ENCODE measurements at regions not wholly inside any gene's neighbourhood (a gene's known extent, or its start where the extent isn't known, plus 50 kb on each side); places are given as distances from the start of the nearest gene placed in this dataset.

DNA sequence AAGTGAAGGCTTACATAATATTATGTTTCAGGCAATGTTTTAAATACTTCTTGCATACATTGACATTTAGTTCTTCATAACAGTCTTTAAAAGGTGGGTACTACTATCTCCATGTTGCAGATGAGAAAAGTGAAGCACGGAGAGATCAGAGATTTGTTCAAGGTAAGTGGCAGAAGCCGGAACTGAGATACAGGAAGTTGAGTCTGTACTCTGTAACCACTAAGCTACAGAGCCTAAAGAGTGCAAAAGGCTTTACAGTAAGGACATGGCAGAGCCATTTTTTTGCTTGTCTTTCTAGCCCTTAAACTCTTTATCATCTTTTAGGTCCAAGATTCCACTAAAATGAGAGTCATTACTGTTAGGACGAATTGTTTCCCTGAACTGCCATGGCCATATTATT, 186.5 kb upstream of the PEX5L start:
- Histone ChIP-seq H2AFZ (no peak overlapping the region), H3K27ac (ENCODE audit: low read depth) (no peak overlapping the region), H3F3A (replicated peaks; ENCODE audit: low read depth) (no peaks in the 10 kb centered on the region), H3K4me3 (no peak overlapping the region), H3K36me3 (ENCODE audit: insufficient read depth) (peaks cover 6% of the 10 kb centered on the region; the same call in 1 of the 2 replicates), H3K4me2 (no peak overlapping the region), H3K9me2 (ENCODE audit: insufficient read depth) (peaks cover 5% of the 10 kb centered on the region; the same call in 1 of the 2 replicates), H3K79me2 (replicated peaks; ENCODE audit: insufficient read depth) (no peaks in the 10 kb centered on the region), H3K27me3 (ENCODE audit: insufficient read depth) (no peaks in the 10 kb centered on the region), H4K20me1 (replicated peaks; ENCODE audit: insufficient read depth) (no peaks in the 10 kb centered on the region), H3K4me1 (ENCODE audit: insufficient read depth) (no peaks in the 10 kb centered on the region)
- Mint-ChIP-seq H3K4me3 (no peak overlapping the region), H3K9me3 (peaks cover 33% of the 10 kb centered on the region), H3K27me3 (ENCODE audit: insufficient read depth, low read depth, poor library complexity) (peaks cover 6% of the 10 kb centered on the region), H3K27ac (no peak overlapping the region), H3K36me3 (ENCODE audit: low read depth) (peaks cover 19% of the 10 kb centered on the region), H3K4me1 (no peaks in the 10 kb centered on the region)
- TF ChIP-seq, protein P1, sequence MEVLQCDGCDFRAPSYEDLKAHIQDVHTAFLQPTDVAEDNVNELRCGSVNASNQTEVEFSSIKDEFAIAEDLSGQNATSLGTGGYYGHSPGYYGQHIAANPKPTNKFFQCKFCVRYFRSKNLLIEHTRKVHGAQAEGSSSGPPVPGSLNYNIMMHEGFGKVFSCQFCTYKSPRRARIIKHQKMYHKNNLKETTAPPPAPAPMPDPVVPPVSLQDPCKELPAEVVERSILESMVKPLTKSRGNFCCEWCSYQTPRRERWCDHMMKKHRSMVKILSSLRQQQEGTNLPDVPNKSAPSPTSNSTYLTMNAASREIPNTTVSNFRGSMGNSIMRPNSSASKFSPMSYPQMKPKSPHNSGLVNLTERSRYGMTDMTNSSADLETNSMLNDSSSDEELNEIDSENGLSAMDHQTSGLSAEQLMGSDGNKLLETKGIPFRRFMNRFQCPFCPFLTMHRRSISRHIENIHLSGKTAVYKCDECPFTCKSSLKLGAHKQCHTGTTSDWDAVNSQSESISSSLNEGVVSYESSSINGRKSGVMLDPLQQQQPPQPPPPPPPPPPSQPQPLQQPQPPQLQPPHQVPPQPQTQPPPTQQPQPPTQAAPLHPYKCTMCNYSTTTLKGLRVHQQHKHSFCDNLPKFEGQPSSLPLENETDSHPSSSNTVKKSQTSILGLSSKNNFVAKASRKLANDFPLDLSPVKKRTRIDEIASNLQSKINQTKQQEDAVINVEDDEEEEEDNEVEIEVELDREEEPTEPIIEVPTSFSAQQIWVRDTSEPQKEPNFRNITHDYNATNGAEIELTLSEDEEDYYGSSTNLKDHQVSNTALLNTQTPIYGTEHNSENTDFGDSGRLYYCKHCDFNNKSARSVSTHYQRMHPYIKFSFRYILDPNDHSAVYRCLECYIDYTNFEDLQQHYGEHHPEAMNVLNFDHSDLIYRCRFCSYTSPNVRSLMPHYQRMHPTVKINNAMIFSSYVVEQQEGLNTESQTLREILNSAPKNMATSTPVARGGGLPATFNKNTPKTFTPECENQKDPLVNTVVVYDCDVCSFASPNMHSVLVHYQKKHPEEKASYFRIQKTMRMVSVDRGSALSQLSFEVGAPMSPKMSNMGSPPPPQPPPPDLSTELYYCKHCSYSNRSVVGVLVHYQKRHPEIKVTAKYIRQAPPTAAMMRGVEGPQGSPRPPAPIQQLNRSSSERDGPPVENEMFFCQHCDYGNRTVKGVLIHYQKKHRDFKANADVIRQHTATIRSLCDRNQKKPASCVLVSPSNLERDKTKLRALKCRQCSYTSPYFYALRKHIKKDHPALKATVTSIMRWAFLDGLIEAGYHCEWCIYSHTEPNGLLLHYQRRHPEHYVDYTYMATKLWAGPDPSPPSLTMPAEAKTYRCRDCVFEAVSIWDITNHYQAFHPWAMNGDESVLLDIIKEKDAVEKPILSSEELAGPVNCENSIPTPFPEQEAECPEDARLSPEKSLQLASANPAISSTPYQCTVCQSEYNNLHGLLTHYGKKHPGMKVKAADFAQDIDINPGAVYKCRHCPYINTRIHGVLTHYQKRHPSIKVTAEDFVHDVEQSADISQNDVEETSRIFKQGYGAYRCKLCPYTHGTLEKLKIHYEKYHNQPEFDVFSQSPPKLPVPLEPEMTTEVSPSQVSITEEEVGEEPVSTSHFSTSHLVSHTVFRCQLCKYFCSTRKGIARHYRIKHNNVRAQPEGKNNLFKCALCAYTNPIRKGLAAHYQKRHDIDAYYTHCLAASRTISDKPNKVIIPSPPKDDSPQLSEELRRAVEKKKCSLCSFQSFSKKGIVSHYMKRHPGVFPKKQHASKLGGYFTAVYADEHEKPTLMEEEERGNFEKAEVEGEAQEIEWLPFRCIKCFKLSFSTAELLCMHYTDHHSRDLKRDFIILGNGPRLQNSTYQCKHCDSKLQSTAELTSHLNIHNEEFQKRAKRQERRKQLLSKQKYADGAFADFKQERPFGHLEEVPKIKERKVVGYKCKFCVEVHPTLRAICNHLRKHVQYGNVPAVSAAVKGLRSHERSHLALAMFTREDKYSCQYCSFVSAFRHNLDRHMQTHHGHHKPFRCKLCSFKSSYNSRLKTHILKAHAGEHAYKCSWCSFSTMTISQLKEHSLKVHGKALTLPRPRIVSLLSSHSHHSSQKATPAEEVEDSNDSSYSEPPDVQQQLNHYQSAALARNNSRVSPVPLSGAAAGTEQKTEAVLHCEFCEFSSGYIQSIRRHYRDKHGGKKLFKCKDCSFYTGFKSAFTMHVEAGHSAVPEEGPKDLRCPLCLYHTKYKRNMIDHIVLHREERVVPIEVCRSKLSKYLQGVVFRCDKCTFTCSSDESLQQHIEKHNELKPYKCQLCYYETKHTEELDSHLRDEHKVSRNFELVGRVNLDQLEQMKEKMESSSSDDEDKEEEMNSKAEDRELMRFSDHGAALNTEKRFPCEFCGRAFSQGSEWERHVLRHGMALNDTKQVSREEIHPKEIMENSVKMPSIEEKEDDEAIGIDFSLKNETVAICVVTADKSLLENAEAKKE (CRISPR knock-in tag; IDR thresholded peaks at IDR 0.05) = no peak
- no peak for TF ChIP-seq CREB1 (CRISPR knock-in tag; IDR thresholded peaks at IDR 0.05; ENCODE audit: low read depth)
- no peak for TF ChIP-seq NANOG (IDR thresholded peaks at IDR 0.05; ENCODE audit: borderline replicate concordance)
- TF ChIP-seq, protein P2, sequence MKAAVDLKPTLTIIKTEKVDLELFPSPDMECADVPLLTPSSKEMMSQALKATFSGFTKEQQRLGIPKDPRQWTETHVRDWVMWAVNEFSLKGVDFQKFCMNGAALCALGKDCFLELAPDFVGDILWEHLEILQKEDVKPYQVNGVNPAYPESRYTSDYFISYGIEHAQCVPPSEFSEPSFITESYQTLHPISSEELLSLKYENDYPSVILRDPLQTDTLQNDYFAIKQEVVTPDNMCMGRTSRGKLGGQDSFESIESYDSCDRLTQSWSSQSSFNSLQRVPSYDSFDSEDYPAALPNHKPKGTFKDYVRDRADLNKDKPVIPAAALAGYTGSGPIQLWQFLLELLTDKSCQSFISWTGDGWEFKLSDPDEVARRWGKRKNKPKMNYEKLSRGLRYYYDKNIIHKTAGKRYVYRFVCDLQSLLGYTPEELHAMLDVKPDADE (IDR thresholded peaks at IDR 0.05) = no peak
- TF ChIP-seq EZH2phosphoT487 (IDR thresholded peaks at IDR 0.05; ENCODE audit: unreplicated experiment) = no peak
- TF ChIP-seq EZH2 (IDR thresholded peaks at IDR 0.05; ENCODE audit: low read depth, unreplicated experiment) = no peak
- TF ChIP-seq, protein P3, sequence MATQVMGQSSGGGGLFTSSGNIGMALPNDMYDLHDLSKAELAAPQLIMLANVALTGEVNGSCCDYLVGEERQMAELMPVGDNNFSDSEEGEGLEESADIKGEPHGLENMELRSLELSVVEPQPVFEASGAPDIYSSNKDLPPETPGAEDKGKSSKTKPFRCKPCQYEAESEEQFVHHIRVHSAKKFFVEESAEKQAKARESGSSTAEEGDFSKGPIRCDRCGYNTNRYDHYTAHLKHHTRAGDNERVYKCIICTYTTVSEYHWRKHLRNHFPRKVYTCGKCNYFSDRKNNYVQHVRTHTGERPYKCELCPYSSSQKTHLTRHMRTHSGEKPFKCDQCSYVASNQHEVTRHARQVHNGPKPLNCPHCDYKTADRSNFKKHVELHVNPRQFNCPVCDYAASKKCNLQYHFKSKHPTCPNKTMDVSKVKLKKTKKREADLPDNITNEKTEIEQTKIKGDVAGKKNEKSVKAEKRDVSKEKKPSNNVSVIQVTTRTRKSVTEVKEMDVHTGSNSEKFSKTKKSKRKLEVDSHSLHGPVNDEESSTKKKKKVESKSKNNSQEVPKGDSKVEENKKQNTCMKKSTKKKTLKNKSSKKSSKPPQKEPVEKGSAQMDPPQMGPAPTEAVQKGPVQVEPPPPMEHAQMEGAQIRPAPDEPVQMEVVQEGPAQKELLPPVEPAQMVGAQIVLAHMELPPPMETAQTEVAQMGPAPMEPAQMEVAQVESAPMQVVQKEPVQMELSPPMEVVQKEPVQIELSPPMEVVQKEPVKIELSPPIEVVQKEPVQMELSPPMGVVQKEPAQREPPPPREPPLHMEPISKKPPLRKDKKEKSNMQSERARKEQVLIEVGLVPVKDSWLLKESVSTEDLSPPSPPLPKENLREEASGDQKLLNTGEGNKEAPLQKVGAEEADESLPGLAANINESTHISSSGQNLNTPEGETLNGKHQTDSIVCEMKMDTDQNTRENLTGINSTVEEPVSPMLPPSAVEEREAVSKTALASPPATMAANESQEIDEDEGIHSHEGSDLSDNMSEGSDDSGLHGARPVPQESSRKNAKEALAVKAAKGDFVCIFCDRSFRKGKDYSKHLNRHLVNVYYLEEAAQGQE (IDR thresholded peaks at IDR 0.05; ENCODE audit: unreplicated experiment) = no peak
- TF ChIP-seq ZNF114 (CRISPR knock-in tag; IDR thresholded peaks at IDR 0.05) = no peak
- no peak for TF ChIP-seq POLR2AphosphoS5 (IDR thresholded peaks at IDR 0.05; ENCODE audit: low read depth)
- TF ChIP-seq STAT1 (IDR thresholded peaks at IDR 0.05; ENCODE audit: unreplicated experiment) = no peak
- TF ChIP-seq, protein P4, sequence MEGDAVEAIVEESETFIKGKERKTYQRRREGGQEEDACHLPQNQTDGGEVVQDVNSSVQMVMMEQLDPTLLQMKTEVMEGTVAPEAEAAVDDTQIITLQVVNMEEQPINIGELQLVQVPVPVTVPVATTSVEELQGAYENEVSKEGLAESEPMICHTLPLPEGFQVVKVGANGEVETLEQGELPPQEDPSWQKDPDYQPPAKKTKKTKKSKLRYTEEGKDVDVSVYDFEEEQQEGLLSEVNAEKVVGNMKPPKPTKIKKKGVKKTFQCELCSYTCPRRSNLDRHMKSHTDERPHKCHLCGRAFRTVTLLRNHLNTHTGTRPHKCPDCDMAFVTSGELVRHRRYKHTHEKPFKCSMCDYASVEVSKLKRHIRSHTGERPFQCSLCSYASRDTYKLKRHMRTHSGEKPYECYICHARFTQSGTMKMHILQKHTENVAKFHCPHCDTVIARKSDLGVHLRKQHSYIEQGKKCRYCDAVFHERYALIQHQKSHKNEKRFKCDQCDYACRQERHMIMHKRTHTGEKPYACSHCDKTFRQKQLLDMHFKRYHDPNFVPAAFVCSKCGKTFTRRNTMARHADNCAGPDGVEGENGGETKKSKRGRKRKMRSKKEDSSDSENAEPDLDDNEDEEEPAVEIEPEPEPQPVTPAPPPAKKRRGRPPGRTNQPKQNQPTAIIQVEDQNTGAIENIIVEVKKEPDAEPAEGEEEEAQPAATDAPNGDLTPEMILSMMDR (conservative IDR thresholded peaks at IDR 0.05; ENCODE audit: low read depth in 2 of 2) = no peak
- TF ChIP-seq JUNB (IDR thresholded peaks at IDR 0.05; ENCODE audit: unreplicated experiment) = no peak
- no peak for TF ChIP-seq ZNF331 (CRISPR knock-in tag; IDR thresholded peaks at IDR 0.05; ENCODE audit: low read depth)
- no peak for ATAC-seq
- no peak for DNase-seq (ENCODE audit: low spot score)

All from GM23338 (cell line).